CD4-positive, alpha-beta memory T cell (primary cell): ENCODE measurements at regions not wholly inside any gene's neighbourhood (a gene's known extent, or its start where the extent isn't known, plus 50 kb on each side); places are given as distances from the start of the nearest gene placed in this dataset.

Experiments used
- CTCF ChIA-PET: fragments of 350-600 bp; sonication (Branson Sonifier 250); formaldehyde crosslinking; loops from one replicate; lab custom pipeline; 2021; ENCODE audit warnings: inconsistent platforms; ENCODE audit not compliant: partially characterized antibody; lab: Charles Lee
- POLR2A ChIA-PET: fragments of 350-600 bp; sonication (Branson Sonifier 250); formaldehyde crosslinking; loops from one replicate; lab custom pipeline; 2021; ENCODE audit not compliant: partially characterized antibody; lab: Charles Lee
- DNase-seq, 5 donors: peaks; one replicate each; pipeline versions ENCODE4 v3.0.0 to v3.0.0-alpha.2; 2020 to 2022; ENCODE audit warnings: mixed read lengths in 1 of 5
- H3K27ac ChIP-seq: one replicate; pipeline ENCODE4 v1.7.0; 2013; ENCODE audit warnings: low read depth, low read length
- H3K27me3 ChIP-seq: 2 replicates; pipeline ENCODE4 v1.7.0; 2013; ENCODE audit warnings: mild to moderate bottlenecking, low read length, moderate library complexity; ENCODE audit not compliant: insufficient read depth
- H3K36me3 ChIP-seq: 2 replicates; pipeline ENCODE4 v1.7.0; 2013; ENCODE audit warnings: mild to moderate bottlenecking, low read length, moderate library complexity; ENCODE audit not compliant: insufficient read depth
- H3K4me1 ChIP-seq: 2 replicates; pipeline ENCODE4 v1.7.0; 2013; ENCODE audit warnings: mild to moderate bottlenecking, low read length, moderate library complexity; ENCODE audit not compliant: insufficient read depth
- H3K4me3 ChIP-seq, 2 donors: one replicate each; pipeline ENCODE4 v1.7.0; 2013; ENCODE audit warnings: low read length in 2 of 2, mild to moderate bottlenecking in 1 of 2
- H3K9me3 ChIP-seq, 2 donors: one replicate each; pipeline ENCODE4 v1.7.0; 2013; ENCODE audit warnings: low read length in 2 of 2, control low read depth in 1 of 2; ENCODE audit not compliant: control insufficient read depth in 1 of 2
- H3K27ac Mint-ChIP-seq, 7 donors: one replicate each; pipeline ENCODE4 v1.8.0; 2020 to 2021; ENCODE audit warnings: mixed read lengths in 7 of 7, mild to moderate bottlenecking in 6 of 7, inconsistent platforms in 3 of 7, moderate library complexity in 3 of 7
- H3K27me3 Mint-ChIP-seq, 2 donors: one replicate each; pipeline ENCODE4 v1.8.0; 2020 to 2021; ENCODE audit warnings: mixed read lengths in 2 of 2
- H3K36me3 Mint-ChIP-seq, 2 donors: one replicate each; pipeline ENCODE4 v1.8.0; 2020 to 2021; ENCODE audit warnings: mixed read lengths in 2 of 2, inconsistent platforms in 1 of 2, mild to moderate bottlenecking in 1 of 2
- H3K4me1 Mint-ChIP-seq, 4 donors: one replicate each; pipeline ENCODE4 v1.8.0; 2020 to 2021; ENCODE audit warnings: mixed read lengths in 4 of 4, mild to moderate bottlenecking in 1 of 4
- H3K4me3 Mint-ChIP-seq, 8 donors: one replicate each; pipeline ENCODE4 v1.8.0; 2020 to 2021; ENCODE audit warnings: mixed read lengths in 8 of 8, mild to moderate bottlenecking in 7 of 8, moderate library complexity in 6 of 8, inconsistent platforms in 3 of 8
- H3K9me3 Mint-ChIP-seq, 8 donors: one replicate each; pipeline ENCODE4 v1.8.0; 2020 to 2021; ENCODE audit warnings: mixed read lengths in 8 of 8, mild to moderate bottlenecking in 5 of 8, inconsistent platforms in 3 of 8, moderate library complexity in 1 of 8
- intact Hi-C: fragments of 100-400 bp; cut with micrococcal nuclease; formaldehyde crosslinking; loops from one replicate; pipeline ENCODE4 v1.15.1; 2023

DNA sequence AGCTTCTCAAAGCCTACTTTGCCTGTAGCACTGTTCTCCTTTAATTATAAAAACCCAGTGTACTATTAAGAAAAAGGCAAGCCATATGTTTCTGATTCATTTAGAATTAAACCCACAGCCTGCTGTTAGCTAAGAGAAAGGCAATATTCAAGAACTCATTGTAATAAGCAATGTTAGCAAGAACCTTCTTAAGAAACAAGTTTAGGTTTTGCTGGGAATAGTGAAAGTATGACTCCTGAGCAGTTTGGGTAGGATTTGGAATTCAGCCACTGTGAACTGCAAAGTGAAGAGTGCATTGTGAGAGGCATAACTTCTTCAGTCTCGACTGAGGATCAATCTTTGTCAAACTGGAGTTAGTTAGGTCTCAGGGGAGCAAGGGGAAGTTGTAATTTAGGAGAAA lies 206.5 kb upstream of the NT5C1B start:
- ChIA-PET CTCF (interaction anchor here (0.8 kb wide), 1 partner anchor 9 kb away, joined by 3 read pairs; no protein-coding TSS in a partner anchor), POLR2A (no interaction called here)
- H3K36me3 ChIP-seq, result no peaks in the 10 kb centered on the region
- H3K4me1 ChIP-seq, result no peaks in the 10 kb centered on the region
- Mint-ChIP-seq H3K4me1 (no peaks in the 10 kb centered on the region), H3K27me3 (no peaks in the 10 kb centered on the region), H3K27ac (no peak overlapping the region), H3K4me3 (no peak overlapping the region), H3K9me3 (peaks cover 0 to 2% (median 0%) of the 10 kb centered on the region in 8 donors), H3K36me3 (peaks cover 0 to 28% of the 10 kb centered on the region in 2 donors)
- H3K27ac ChIP-seq, result no peak overlapping the region
- no peaks in the 10 kb centered on the region for H3K9me3 ChIP-seq
- intact Hi-C loops, result no loop called here
- no peak for DNase-seq
- no peak overlapping the region for H3K4me3 ChIP-seq
- no peaks in the 10 kb centered on the region for H3K27me3 ChIP-seq

DNA sequence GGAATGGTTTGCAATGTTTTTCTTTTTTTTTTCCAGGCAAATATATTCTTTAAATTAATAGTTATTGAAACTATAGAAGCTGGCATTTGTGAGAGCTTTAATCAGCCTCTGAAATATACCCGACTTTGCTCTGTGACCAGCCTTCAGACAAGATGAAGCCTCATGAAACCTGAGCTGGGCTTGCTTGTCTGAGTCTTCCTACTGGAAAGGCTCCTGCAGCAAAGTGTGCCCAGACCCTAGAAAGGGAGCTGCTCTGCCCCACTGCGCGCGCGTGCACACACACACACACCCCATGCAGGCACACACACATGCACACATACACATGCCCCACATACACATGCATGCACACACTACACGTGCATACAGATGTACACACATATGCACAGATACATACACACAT lies 203.3 kb upstream of the NT5C1B start:
- Histone ChIP-seq H3K27ac (no peak overlapping the region), H3K4me1 (no peaks in the 10 kb centered on the region), H3K4me3 (no peak overlapping the region), H3K36me3 (no peaks in the 10 kb centered on the region), H3K9me3 (no peaks in the 10 kb centered on the region), H3K27me3 (no peaks in the 10 kb centered on the region)
- Mint-ChIP-seq H3K4me1 (no peaks in the 10 kb centered on the region), H3K9me3 (peaks cover 0 to 2% (median 0%) of the 10 kb centered on the region in 8 donors), H3K27ac (no peak overlapping the region), H3K36me3 (peaks cover 2 to 18% of the 10 kb centered on the region in 2 donors), H3K27me3 (no peaks in the 10 kb centered on the region), H3K4me3 (no peak overlapping the region)
- intact Hi-C loops, result no loop called here
- ChIA-PET POLR2A (no interaction called here), CTCF (no interaction called here)
- DNase-seq, result no peak

DNA sequence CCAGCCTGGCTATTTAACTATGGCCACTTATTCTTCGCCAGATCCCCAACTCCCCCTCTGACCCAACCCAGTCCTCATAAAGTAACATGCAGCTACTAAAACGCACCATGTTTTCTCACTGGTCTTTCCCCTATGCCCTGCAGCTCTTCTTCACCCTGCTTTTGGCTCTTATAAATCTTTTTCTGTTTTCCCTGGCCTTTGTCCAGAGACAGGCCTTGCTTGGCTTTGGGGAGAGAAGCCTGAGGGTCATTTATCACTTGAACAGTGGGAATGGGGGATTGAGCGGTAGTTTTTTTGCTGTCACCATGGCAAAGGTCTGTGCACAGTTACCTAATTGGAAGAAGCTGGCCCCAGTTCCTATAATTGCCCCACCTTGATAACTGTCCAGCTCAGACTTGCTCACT lies 202.9 kb upstream of the NT5C1B start:
- intact Hi-C loops, result no loop called here

DNA sequence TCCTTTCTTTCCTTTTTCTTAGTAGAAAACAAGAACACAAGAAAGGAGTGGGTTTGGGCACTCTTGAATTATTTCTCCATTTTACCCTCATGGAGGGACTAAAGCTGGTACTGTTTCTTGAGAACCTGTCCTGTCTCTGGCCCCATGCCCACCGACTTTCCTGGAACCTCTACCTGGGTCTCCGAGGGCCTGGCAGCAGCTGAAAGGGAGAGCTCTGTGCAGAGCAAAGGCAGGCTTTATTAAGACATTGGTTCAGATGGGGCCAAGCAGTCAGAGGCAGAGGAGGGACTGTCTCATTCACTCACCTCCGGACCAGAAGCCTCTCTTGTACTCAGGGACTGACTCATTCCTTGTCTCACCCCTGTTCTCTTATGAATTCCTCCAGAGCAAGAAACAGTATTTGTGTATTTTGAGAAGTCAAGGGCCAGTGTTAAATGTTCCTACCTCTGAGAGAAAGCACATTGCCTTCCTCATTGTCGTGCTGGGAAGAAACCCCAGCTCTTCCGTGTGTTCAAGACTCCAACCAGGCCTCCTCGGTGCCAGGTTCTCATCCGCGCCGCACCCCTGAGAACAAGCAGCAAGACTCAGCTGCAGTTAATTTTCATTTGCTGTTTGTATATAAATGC lies 201.9 kb upstream of the NT5C1B start:
- Mint-ChIP-seq H3K27ac (no peak overlapping the region), H3K9me3 (peaks cover 0 to 2% (median 0%) of the 10 kb centered on the region in 8 donors), H3K4me1 (no peaks in the 10 kb centered on the region), H3K36me3 (peaks cover 4 to 27% of the 10 kb centered on the region in 2 donors), H3K27me3 (no peaks in the 10 kb centered on the region), H3K4me3 (no peak overlapping the region)
- no peaks in the 10 kb centered on the region for H3K27me3 ChIP-seq
- intact Hi-C loops, result no loop called here
- no peak for DNase-seq
- ChIA-PET CTCF (no interaction called here), POLR2A (no interaction called here)
- H3K36me3 ChIP-seq, result no peaks in the 10 kb centered on the region
- H3K27ac ChIP-seq, result no peak overlapping the region
- no peaks in the 10 kb centered on the region for H3K4me1 ChIP-seq
- no peak overlapping the region for H3K4me3 ChIP-seq
- H3K9me3 ChIP-seq, result no peaks in the 10 kb centered on the region

More for the DNA sequence above, 202.9 kb upstream of the NT5C1B start:
- Histone ChIP-seq H3K4me3 (no peak overlapping the region), H3K27me3 (no peaks in the 10 kb centered on the region), H3K4me1 (no peaks in the 10 kb centered on the region), H3K27ac (no peak overlapping the region), H3K36me3 (no peaks in the 10 kb centered on the region), H3K9me3 (no peaks in the 10 kb centered on the region)
- no peak for DNase-seq
- Mint-ChIP-seq H3K9me3 (peaks cover 0 to 2% (median 0%) of the 10 kb centered on the region in 8 donors), H3K27ac (no peak overlapping the region), H3K4me1 (no peaks in the 10 kb centered on the region), H3K4me3 (no peak overlapping the region), H3K27me3 (no peaks in the 10 kb centered on the region), H3K36me3 (peaks cover 4 to 23% of the 10 kb centered on the region in 2 donors)
- ChIA-PET CTCF (no interaction called here), POLR2A (no interaction called here)

DNA sequence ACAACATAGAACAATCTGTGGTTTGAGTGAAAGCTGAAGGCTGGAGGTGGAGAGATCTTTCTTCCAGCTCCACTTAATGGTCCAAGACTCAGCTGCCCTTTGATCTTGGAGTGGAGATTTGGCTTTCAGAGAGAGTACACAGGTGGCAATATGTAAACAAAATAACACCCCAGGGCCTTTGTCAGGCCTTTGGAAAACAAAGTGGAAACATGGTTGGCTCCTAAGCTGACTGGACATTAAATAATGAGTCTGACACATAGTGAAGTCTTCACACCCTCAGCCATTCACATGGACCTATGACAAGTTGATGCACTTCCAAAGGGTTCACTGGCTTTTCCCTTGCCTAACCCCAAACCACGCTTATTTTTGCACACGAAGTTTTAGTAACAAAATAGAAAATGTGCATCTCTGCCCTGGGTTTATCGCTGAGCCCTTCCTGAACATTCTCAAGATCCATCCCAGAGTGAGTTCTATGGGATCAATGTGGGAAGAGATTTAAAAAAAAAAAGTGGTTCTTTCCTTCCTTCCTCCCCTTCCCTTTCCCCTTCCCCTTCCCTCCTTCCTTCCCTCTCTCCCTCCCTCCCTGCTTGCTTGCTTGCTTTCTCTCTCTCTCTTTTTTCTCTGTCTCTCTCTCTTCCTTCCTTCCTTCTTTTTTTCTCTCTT lies 201.3 kb upstream of the NT5C1B start:
- intact Hi-C loops, result no loop called here
- no peak overlapping the region for H3K27ac ChIP-seq
- H3K27me3 Mint-ChIP-seq, result no peaks in the 10 kb centered on the region
- H3K4me1 ChIP-seq, result no peaks in the 10 kb centered on the region
- no peaks in the 10 kb centered on the region for H3K36me3 ChIP-seq
- H3K4me1 Mint-ChIP-seq, result no peaks in the 10 kb centered on the region
- H3K9me3 Mint-ChIP-seq, result peaks cover 0 to 2% (median under 1%) of the 10 kb centered on the region in 8 donors
- ChIA-PET CTCF (no interaction called here), POLR2A (no interaction called here)
- DNase-seq, result no peak
- no peak overlapping the region for H3K4me3 ChIP-seq
- H3K27ac Mint-ChIP-seq, result no peak overlapping the region
- H3K36me3 Mint-ChIP-seq, result peaks cover 4 to 33% of the 10 kb centered on the region in 2 donors
- no peaks in the 10 kb centered on the region for H3K9me3 ChIP-seq
- H3K4me3 Mint-ChIP-seq, result no peak overlapping the region
- no peaks in the 10 kb centered on the region for H3K27me3 ChIP-seq

DNA sequence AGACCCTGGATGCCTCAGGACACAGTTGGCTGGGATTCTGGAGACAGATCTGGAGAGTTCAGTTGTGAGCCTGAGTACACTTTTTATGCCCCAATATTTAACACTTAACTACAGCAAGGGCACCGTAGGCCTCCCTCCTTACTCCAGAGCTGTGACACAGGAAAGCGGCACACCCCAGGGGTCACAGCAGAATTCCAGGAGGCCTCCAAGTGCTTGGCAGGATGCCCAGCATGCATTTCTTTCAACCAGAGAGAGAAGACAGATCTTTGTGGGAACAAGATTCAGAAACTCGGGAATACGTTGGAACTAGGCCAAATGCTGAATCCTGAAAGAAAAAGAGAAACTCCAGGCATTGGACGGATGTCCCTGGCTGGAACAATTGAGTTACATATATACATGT lies 199.2 kb upstream of the NT5C1B start:
- Histone ChIP-seq H3K4me1 (no peaks in the 10 kb centered on the region), H3K9me3 (no peaks in the 10 kb centered on the region), H3K27me3 (no peaks in the 10 kb centered on the region), H3K36me3 (no peaks in the 10 kb centered on the region), H3K4me3 (no peak overlapping the region), H3K27ac (no peak overlapping the region)
- Mint-ChIP-seq H3K4me3 (no peak overlapping the region), H3K36me3 (peaks cover 10 to 46% of the 10 kb centered on the region in 2 donors), H3K27ac (no peak overlapping the region), H3K9me3 (peaks cover 0 to 10% (median 4%) of the 10 kb centered on the region in 8 donors), H3K27me3 (no peaks in the 10 kb centered on the region), H3K4me1 (no peaks in the 10 kb centered on the region)
- no peak for DNase-seq
- ChIA-PET CTCF (no interaction called here), POLR2A (no interaction called here)
- intact Hi-C loops, result no loop called here

DNA sequence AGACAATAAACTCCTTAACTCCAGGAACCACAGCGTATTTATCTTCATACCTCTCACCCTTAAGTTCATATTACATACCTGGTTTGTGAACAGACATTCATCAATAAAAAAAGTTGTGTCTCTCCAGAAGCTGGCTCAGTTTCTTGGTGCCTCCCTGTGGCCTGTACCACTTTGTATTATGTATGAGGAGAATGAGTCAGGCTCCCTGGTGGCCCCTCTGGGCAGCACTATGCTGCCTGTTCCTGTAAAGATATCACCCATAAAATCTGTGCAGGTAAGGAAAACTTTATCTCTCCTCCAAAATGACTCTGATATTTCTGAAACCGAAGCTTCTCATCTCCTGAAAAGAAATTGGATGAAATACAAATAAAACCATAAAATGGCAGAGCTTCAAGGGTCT lies 198.4 kb upstream of the NT5C1B start:
- H3K27me3 Mint-ChIP-seq, result no peaks in the 10 kb centered on the region
- CTCF ChIA-PET, result interaction anchor here (1.2 kb wide), 1 partner anchor 8 kb away, joined by 3 read pairs; no protein-coding TSS in a partner anchor
- POLR2A ChIA-PET, result no interaction called here

More for the DNA sequence above, 198.4 kb upstream of the NT5C1B start:
- no peak overlapping the region for H3K27ac ChIP-seq
- H3K9me3 Mint-ChIP-seq, result peaks cover 0 to 10% (median 4%) of the 10 kb centered on the region in 8 donors
- intact Hi-C loops, result no loop called here
- no peaks in the 10 kb centered on the region for H3K9me3 ChIP-seq
- peaks cover 12 to 42% of the 10 kb centered on the region in 2 donors for H3K36me3 Mint-ChIP-seq
- no peaks in the 10 kb centered on the region for H3K4me1 Mint-ChIP-seq
- no peaks in the 10 kb centered on the region for H3K4me1 ChIP-seq
- DNase-seq, result no peak
- no peak overlapping the region for H3K27ac Mint-ChIP-seq
- H3K27me3 ChIP-seq, result no peaks in the 10 kb centered on the region
- no peak overlapping the region for H3K4me3 Mint-ChIP-seq
- H3K4me3 ChIP-seq, result no peak overlapping the region
- H3K36me3 ChIP-seq, result no peaks in the 10 kb centered on the region
